ENCODE measurements at regions not wholly inside any gene's neighbourhood (a gene's known extent, or its start where the extent isn't known, plus 50 kb on each side); places are given as distances from the start of the nearest gene placed in this dataset.

DNA sequence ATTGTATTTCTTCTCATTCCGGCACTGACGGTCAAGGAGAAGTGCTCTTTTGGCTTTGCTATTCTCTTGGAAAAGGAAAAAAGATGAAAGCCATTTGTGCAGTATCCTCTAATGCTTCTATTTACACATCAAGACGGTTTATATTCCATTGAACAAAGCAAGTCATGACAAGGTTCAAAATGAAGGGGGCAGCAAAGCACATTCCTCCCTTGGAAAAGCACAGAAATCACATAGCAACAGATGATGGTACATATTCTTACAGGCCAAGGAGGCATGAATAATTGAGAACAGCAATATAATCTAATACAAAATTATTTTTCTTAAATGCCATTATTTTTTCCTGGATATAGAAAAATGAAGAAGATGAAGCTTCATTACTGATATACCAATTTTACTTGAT lies 508.2 kb upstream of the JAG1 start:
- CTCF ChIA-PET: no interaction called here
- Histone ChIP-seq H3K9ac (no peak overlapping the region), H3K36me3 (replicated peaks in 1 of 2; ENCODE audit: control insufficient read depth in 1 of 2, insufficient read depth in 2 of 2, low read length in 1 of 2) (no peaks in the 10 kb centered on the region), H3K4me3 (ENCODE audit: low read depth in 2 of 2, low read length in 1 of 2) (no peak overlapping the region), H3F3A (replicated peaks; ENCODE audit: insufficient read depth) (peaks cover 7% of the 10 kb centered on the region), H3K27ac (ENCODE audit: low read depth in 2 of 2, low read length in 1 of 2) (no peak overlapping the region), H3K27me3 (ENCODE audit: insufficient read depth) (no peaks in the 10 kb centered on the region), H3K9me3 (no peaks in the 10 kb centered on the region), H3K4me2 (no peak overlapping the region), H4K20me1 (ENCODE audit: insufficient read depth) (no peaks in the 10 kb centered on the region), H2AFZ (ENCODE audit: low read depth) (no peak overlapping the region), H3K79me2 (ENCODE audit: insufficient read depth) (no peaks in the 10 kb centered on the region), H3K4me1 (ENCODE audit: control insufficient read depth in 1 of 2, insufficient read depth in 2 of 2, low read depth in 1 of 2, low read length in 1 of 2) (peaks cover 0 to 10% of the 10 kb centered on the region in 2 experiments; a peak in 1 of 4 replicates), H3K9me2 (no peaks in the 10 kb centered on the region)
- POLR2A ChIA-PET: no interaction called here
- WGBS (ENCODE audit: low lambda C conversion rate): 73% methylated on average over 3 of the region's 3 CpGs
- TF ChIP-seq SIN3A (IDR thresholded peaks at IDR 0.05; ENCODE audit: borderline replicate concordance, low read depth, low read length) (no peak), REST (IDR thresholded peaks at IDR 0.05; ENCODE audit: low read depth, low read length) (no peak), RFX5 (IDR thresholded peaks at IDR 0.05; ENCODE audit: low read length) (peak; percentile 82), MEF2A (IDR thresholded peaks at IDR 0.05; ENCODE audit: borderline replicate concordance, low read depth) (no peak)
- TF ChIP-seq, protein P1, sequence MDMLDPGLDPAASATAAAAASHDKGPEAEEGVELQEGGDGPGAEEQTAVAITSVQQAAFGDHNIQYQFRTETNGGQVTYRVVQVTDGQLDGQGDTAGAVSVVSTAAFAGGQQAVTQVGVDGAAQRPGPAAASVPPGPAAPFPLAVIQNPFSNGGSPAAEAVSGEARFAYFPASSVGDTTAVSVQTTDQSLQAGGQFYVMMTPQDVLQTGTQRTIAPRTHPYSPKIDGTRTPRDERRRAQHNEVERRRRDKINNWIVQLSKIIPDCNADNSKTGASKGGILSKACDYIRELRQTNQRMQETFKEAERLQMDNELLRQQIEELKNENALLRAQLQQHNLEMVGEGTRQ (IDR thresholded peaks at IDR 0.05; ENCODE audit: borderline replicate concordance, low read depth, low read length): no peak
- no peak for DNase-seq

GRCh38 chr20:11182720-11183119 lies 508.9 kb upstream of the JAG1 start:
- Histone ChIP-seq H3F3A (replicated peaks; ENCODE audit: insufficient read depth) (peaks cover 7% of the 10 kb centered on the region), H3K79me2 (ENCODE audit: insufficient read depth) (no peaks in the 10 kb centered on the region), H2AFZ (ENCODE audit: low read depth) (no peak overlapping the region), H3K4me2 (no peak overlapping the region), H3K4me1 (ENCODE audit: control insufficient read depth in 1 of 2, insufficient read depth in 2 of 2, low read depth in 1 of 2, low read length in 1 of 2) (peaks cover 0 to 10% of the 10 kb centered on the region in 2 experiments; a peak in 1 of 4 replicates), H3K9ac (no peak overlapping the region), H3K4me3 (ENCODE audit: low read depth in 2 of 2, low read length in 1 of 2) (no peak overlapping the region), H3K36me3 (replicated peaks in 1 of 2; ENCODE audit: control insufficient read depth in 1 of 2, insufficient read depth in 2 of 2, low read length in 1 of 2) (no peaks in the 10 kb centered on the region), H3K9me2 (no peaks in the 10 kb centered on the region), H3K27me3 (ENCODE audit: insufficient read depth) (no peaks in the 10 kb centered on the region), H4K20me1 (ENCODE audit: insufficient read depth) (no peaks in the 10 kb centered on the region), H3K27ac (ENCODE audit: low read depth in 2 of 2, low read length in 1 of 2) (no peak overlapping the region), H3K9me3 (no peaks in the 10 kb centered on the region)
- ChIA-PET POLR2A (no interaction called here), CTCF (no interaction called here)
- no peak for DNase-seq
- 85% methylated on average over 1 of the region's 1 CpG for WGBS (ENCODE audit: low lambda C conversion rate)
- TF ChIP-seq RCOR1 (IDR thresholded peaks at IDR 0.05; ENCODE audit: low read length) (no peak), GATA2 (CRISPR knock-in tag; IDR thresholded peaks at IDR 0.05) (no peak), TEAD4 (IDR thresholded peaks at IDR 0.05; ENCODE audit: borderline replicate concordance, insufficient read depth) (no peak), EP300 (IDR thresholded peaks at IDR 0.05; ENCODE audit: borderline replicate concordance in 1 of 2, low read depth in 1 of 2, low read length in 1 of 2) (no peak), SIN3A (IDR thresholded peaks at IDR 0.05; ENCODE audit: borderline replicate concordance, low read depth, low read length) (no peak), JUND (IDR thresholded peaks at IDR 0.05) (no peak), EZH2phosphoT487 (IDR thresholded peaks at IDR 0.05; ENCODE audit: borderline replicate concordance, low read depth) (no peak), FOSL2 (IDR thresholded peaks at IDR 0.05; ENCODE audit: borderline replicate concordance, low read depth) (no peak), RAD21 (IDR thresholded peaks at IDR 0.05; ENCODE audit: low read length) (no peak), REST (IDR thresholded peaks at IDR 0.05; ENCODE audit: low read depth, low read length) (no peak), FOXM1 (IDR thresholded peaks at IDR 0.05; ENCODE audit: low read depth) (no peak), GABPA (IDR thresholded peaks at IDR 0.05; ENCODE audit: low read depth) (no peak), ELF1 (IDR thresholded peaks at IDR 0.05) (no peak)
- TF ChIP-seq, protein P2, sequence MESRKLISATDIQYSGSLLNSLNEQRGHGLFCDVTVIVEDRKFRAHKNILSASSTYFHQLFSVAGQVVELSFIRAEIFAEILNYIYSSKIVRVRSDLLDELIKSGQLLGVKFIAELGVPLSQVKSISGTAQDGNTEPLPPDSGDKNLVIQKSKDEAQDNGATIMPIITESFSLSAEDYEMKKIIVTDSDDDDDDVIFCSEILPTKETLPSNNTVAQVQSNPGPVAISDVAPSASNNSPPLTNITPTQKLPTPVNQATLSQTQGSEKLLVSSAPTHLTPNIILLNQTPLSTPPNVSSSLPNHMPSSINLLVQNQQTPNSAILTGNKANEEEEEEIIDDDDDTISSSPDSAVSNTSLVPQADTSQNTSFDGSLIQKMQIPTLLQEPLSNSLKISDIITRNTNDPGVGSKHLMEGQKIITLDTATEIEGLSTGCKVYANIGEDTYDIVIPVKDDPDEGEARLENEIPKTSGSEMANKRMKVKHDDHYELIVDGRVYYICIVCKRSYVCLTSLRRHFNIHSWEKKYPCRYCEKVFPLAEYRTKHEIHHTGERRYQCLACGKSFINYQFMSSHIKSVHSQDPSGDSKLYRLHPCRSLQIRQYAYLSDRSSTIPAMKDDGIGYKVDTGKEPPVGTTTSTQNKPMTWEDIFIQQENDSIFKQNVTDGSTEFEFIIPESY (IDR thresholded peaks at IDR 0.05; ENCODE audit: borderline replicate concordance, low read depth): no peak
